Progenitor cell of endocrine pancreas (in vitro differentiated cells): ENCODE measurements at regions not wholly inside any gene's neighbourhood (a gene's known extent, or its start where the extent isn't known, plus 50 kb on each side); places are given as distances from the start of the nearest gene placed in this dataset.

Experiments used
- DNase-seq: peaks from one replicate; pipeline ENCODE4 v3.0.0; 2021; ENCODE audit warnings: low spot score; ENCODE audit not compliant: unreplicated experiment
- H3K27ac Mint-ChIP-seq: 2 replicates; pipeline ENCODE4 v1.8.0; 2021; ENCODE audit warnings: mild to moderate bottlenecking, moderate library complexity, mixed read lengths
- H3K27me3 Mint-ChIP-seq: 2 replicates; pipeline ENCODE4 v1.8.0; 2021; ENCODE audit warnings: mixed read lengths
- H3K36me3 Mint-ChIP-seq: 2 replicates; pipeline ENCODE4 v1.8.0; 2022; ENCODE audit warnings: mixed read lengths; ENCODE audit not compliant: insufficient read depth
- H3K4me1 Mint-ChIP-seq: 2 replicates; pipeline ENCODE4 v1.8.0; 2021; ENCODE audit warnings: low read depth, mixed read lengths
- H3K4me3 Mint-ChIP-seq: 2 replicates; pipeline ENCODE4 v1.8.0; 2021; ENCODE audit warnings: low read depth, mild to moderate bottlenecking, moderate library complexity, mixed read lengths
- H3K9me3 Mint-ChIP-seq: 2 replicates; pipeline ENCODE4 v1.8.0; 2021; ENCODE audit warnings: low read depth, mixed read lengths
- TF ChIP-seq, protein P1 (sequence below): fragments of 200-600 bp; sonication (generic); IDR thresholded peaks from one replicate; pipeline ENCODE4 v1.5.0; 2021; ENCODE audit warnings: antibody characterized with exemption, mild to moderate bottlenecking; ENCODE audit not compliant: unreplicated experiment

DNA sequence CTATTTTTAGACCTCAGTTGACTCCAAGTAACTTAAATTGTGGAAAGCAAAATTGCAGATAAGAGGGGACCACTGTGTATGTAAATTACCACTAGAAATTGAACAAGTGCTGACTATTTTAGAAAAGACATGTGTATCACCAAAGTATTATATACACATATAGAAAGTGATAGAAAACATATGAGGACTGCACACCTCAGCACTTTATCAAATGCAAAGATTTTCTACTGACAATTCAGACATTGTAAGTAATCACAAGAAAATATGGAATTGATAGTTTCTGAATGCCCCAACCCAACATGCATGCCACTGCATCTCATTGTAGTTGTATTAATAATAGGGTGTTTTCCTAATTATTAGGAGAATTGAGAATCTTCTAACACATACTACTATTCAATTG lies 536.5 kb downstream of the CDH11 start:
- Mint-ChIP-seq H3K4me3 (no peak overlapping the region), H3K4me1 (no peaks in the 10 kb centered on the region), H3K27me3 (no peaks in the 10 kb centered on the region), H3K36me3 (no peaks in the 10 kb centered on the region), H3K9me3 (no peaks in the 10 kb centered on the region), H3K27ac (no peak overlapping the region)
- TF ChIP-seq, protein P1, sequence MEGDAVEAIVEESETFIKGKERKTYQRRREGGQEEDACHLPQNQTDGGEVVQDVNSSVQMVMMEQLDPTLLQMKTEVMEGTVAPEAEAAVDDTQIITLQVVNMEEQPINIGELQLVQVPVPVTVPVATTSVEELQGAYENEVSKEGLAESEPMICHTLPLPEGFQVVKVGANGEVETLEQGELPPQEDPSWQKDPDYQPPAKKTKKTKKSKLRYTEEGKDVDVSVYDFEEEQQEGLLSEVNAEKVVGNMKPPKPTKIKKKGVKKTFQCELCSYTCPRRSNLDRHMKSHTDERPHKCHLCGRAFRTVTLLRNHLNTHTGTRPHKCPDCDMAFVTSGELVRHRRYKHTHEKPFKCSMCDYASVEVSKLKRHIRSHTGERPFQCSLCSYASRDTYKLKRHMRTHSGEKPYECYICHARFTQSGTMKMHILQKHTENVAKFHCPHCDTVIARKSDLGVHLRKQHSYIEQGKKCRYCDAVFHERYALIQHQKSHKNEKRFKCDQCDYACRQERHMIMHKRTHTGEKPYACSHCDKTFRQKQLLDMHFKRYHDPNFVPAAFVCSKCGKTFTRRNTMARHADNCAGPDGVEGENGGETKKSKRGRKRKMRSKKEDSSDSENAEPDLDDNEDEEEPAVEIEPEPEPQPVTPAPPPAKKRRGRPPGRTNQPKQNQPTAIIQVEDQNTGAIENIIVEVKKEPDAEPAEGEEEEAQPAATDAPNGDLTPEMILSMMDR, result no peak
- DNase-seq, result no peak

DNA sequence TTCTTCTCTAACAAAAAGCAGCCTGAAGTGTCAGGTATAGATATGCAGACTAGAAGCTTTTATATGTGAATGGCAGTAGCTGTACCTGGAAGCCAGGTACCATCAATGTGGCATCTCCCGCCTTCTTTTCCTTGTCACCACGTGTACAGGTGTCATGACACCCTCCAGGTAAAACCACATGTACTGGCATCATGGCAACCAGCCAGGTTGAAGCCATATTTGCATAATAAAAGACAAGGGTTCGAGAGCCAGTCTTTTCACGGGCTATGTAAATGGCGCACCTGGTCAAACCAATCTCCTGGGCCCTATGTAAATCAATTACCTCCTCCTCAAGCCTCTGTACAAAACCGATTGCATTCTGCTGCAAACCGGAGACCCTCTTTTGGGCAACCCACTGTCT lies 541.3 kb downstream of the CDH11 start:
- Mint-ChIP-seq H3K36me3 (no peaks in the 10 kb centered on the region), H3K27me3 (no peaks in the 10 kb centered on the region), H3K4me1 (peaks cover 3% of the 10 kb centered on the region), H3K4me3 (no peak overlapping the region), H3K27ac (no peak overlapping the region), H3K9me3 (no peaks in the 10 kb centered on the region)
- TF ChIP-seq, protein P1, result no peak
- DNase-seq, result no peak

DNA sequence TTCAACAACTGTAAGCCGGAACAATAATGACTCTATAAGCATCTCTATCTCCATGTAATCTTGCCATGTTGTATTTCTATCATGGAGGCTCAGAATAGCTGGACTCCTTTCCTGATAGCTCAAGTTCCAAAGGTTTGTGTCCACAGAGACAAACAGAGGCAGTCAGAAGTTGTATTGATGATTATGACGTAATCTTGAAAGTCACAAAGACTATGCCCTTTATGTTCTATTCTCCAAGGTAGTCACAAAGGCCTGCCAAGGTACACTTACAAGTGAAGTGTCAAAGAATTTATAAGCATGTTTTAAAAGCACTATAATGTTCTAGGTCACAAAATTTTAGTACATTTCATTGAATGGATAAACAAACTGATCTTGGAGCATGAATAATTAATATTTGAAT lies 542.2 kb downstream of the CDH11 start:
- no peaks in the 10 kb centered on the region for H3K27me3 Mint-ChIP-seq
- no peaks in the 10 kb centered on the region for H3K36me3 Mint-ChIP-seq
- TF ChIP-seq, protein P1, result no peak
- H3K4me3 Mint-ChIP-seq, result no peak overlapping the region
- no peak overlapping the region for H3K27ac Mint-ChIP-seq
- DNase-seq, result no peak
- H3K9me3 Mint-ChIP-seq, result no peaks in the 10 kb centered on the region
- H3K4me1 Mint-ChIP-seq, result peaks cover 3% of the 10 kb centered on the region

DNA sequence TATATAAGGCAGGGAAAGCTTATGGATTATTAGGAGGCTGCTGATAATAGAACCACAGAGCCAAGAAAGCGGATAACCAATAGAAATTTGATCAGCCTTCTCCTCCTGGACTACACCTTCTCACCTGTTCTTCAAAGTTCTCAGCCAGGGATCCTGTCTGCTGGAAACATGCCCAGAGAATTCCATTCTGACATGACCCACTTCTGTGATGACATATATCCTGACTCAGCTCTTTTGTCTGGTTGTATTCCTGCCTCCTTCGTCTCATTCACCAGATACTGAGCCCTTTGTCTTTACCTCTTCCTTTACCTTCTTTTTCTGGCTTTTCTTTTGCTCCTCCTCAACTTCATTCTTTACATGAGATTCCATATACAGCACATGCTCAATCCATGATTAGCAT lies 576.1 kb downstream of the CDH11 start:
- TF ChIP-seq, protein P1, result no peak
- H3K4me3 Mint-ChIP-seq, result no peak overlapping the region

DNA sequence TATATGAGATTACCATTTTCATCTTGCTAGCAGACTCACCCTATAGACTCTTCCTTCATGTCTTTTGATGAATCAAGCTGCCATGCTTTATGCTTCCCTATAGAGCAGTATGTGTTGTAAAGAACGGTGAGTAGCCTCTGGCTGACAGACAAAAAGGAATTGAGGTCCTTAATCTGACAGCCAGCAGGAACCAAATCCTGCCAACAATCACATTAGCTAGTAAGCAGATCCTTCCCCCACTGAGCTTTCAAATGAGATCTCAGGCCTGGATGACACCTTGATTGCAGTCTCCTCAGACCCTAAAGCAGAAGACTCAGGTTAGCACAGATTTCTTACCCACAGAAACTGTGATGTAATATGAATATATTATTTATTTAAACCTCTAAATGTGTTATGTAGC lies 577.0 kb downstream of the CDH11 start:
- Mint-ChIP-seq H3K4me3 (no peak overlapping the region), H3K27me3 (no peaks in the 10 kb centered on the region), H3K9me3 (no peaks in the 10 kb centered on the region), H3K36me3 (no peaks in the 10 kb centered on the region), H3K4me1 (no peaks in the 10 kb centered on the region), H3K27ac (no peak overlapping the region)
- TF ChIP-seq, protein P1, result no peak
- no peak for DNase-seq

More for the DNA sequence above, 576.1 kb downstream of the CDH11 start:
- no peaks in the 10 kb centered on the region for H3K27me3 Mint-ChIP-seq
- no peaks in the 10 kb centered on the region for H3K9me3 Mint-ChIP-seq
- H3K27ac Mint-ChIP-seq, result no peak overlapping the region
- no peak for DNase-seq
- H3K4me1 Mint-ChIP-seq, result no peaks in the 10 kb centered on the region
- no peaks in the 10 kb centered on the region for H3K36me3 Mint-ChIP-seq
